SIG-M5 treated with dmso at 0.1 percent for 504 hours (cell line): ENCODE measurements at regions not wholly inside any gene's neighbourhood (a gene's known extent, or its start where the extent isn't known, plus 50 kb on each side); places are given as distances from the start of the nearest gene placed in this dataset.

Experiments used
- DNase-seq: peaks from one replicate; lab custom pipeline; 2025; ENCODE audit not compliant: unreplicated experiment; lab: John Stamatoyannopoulos, UW

GRCh38 chr13:73972545-73972944 is 161.7 kb downstream of the KLF12 start:
- no peak for DNase-seq

GRCh38 chr13:73971481-73971880 is 162.7 kb downstream of the KLF12 start:
- no peak for DNase-seq

- no peak for DNase-seq
Measured at GRCh38 chr13:73970421-73971055, 163.7 kb downstream of the KLF12 start.

DNA sequence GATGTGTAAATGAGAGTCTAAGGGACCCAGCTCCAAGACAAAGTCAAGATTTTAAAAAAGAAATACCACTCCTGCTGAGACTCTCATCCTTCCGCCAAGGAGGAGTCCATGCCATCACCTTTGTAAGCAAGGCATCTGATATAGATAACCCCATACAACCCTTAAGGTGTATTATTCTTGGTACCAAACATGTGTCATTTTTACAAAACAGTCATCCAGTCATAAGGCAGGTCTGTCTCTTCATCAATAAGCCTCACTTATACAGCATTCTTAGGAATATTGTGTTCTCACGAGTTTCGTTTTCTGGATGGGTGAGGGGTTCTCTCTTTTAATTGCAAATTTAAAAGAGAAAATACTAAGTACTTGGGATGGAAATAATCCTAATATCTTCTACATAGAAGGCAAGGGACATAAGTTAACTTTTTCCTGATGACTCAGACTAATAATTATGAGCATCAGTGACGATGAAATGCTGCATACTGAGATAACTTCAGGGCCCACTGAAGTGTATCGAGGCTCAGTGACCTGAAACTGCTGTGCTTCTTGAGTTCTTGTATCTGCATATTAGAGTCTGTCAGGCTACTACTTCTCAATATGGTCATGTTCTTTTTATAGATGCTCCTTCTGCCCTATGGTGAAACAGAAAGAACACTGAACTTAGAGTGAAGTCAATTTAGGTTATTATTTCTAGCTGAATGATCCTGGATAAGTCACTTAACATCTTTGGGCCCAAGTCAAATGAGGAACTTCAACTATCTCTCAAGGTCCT is 166.6 kb downstream of the KLF12 start:
- DNase-seq: no peak

GRCh38 chr13:73966331-73966730 is 167.9 kb downstream of the KLF12 start:
- no peak for DNase-seq

GRCh38 chr13:73962284-73962683 is 171.9 kb downstream of the KLF12 start:
- DNase-seq: no peak

DNA sequence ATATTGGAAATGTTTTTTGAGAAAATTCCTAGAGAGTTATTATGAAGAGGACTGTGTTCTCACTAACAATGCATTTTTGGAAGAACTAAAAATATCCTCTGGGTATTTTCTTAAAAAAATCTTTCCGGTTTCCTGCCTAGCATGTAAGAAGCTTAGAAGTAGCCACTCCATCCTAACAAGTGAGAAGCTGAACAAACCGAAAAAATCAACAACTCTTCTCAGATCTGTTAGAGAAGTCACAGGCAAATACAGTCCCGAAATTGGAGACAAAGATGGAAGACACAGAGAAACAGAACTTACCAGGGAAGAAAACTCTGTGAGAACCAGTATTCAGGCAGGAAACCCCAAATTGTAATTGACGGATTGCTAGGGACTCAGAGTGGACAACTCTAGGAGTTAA is 173.0 kb downstream of the KLF12 start:
- no peak for DNase-seq

DNA sequence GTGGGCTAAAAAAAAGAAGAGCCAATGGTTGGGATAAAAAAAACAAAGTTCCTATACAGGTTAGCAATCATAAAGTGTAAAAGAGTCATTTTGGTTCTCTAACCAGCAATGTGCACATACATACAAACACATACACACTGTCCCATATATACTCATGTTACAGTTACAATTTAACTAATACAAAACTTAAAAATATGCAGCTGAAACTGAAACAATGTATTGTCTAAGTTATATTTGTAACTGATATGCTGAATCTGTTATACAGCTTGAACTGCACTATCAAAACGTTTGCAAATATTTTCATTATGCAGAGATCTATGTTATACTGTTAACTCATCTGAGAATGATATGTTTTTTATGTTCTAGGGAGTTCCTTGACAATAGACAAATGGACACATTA is 173.7 kb downstream of the KLF12 start:
- no peak for DNase-seq

- DNase-seq: no peak
Measured at GRCh38 chr13:73958657-73959397, 175.4 kb downstream of the KLF12 start.

DNA sequence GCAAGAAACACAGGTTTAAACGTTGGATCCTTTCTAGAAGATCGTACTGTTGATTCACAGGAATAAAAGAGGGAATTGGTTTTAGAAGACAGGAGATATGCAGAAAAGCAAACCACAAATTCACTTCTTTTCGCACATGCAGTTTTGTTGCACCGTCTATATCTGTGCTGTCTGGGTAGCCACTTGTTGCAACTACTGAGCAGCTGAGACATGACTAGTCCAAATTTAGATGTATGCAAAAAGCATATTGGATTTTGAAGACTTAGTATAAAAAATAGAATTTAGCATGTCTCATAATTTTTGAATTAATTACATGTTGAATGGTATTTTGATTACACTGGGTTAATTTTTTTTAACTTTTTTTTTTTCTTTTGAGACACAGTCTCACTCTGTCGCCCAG is 176.3 kb downstream of the KLF12 start:
- DNase-seq: no peak

DNA sequence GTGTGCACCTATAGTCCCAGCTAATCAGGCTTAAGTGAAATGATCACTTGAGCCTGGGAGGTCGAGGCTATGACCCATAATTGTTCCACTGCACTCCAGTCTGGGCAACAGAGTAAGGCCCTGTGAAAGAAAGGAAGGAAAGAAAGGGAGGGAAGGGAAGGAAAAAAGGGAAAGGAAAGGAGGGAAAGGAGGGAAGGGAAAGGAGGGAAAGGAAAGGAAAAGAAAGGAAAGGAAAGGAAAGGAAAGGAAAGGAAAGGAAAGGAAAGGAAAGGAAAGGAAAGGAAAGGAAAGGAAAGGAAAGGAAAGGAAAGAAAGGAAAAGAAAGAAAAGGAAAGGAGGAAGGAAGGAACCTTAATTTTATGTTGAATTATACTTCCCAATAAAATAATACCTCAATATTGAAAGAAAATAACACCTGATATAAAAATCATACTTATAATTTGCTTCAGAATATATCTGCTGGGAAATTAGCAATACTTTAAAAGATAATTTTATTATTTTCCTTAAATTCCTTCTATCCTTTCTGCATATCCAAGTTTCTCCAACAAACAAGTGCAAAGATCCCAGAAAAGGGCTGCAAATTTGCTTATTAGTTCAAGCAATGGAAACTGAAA is 177.3 kb downstream of the KLF12 start:
- no peak for DNase-seq

DNA sequence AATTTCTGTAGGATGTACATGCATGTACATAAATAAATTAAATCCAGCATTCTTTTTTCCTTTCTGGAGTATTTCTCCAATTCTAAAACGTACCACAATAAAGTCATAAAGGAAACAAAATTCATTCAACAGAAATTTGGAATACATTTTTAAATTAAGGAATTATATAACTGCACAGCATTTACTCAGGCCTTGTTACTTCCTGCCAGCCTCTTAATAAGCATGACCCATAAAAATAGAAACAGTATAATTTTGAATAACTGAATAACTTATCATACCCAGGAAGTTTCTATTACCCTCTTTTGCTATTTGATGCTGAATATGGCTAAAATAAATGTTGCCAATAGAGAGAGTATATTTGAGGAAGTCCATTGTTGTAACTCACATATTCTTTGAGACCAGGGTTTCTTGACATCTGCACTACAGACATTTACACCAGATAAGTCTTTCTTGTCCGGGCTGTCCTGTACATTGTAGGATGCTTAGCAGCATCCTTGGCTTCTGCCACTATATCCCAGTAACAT is 178.2 kb downstream of the KLF12 start:
- no peak for DNase-seq

- DNase-seq: no peak
Measured at GRCh38 chr13:73954808-73955207, 179.4 kb downstream of the KLF12 start.

DNA sequence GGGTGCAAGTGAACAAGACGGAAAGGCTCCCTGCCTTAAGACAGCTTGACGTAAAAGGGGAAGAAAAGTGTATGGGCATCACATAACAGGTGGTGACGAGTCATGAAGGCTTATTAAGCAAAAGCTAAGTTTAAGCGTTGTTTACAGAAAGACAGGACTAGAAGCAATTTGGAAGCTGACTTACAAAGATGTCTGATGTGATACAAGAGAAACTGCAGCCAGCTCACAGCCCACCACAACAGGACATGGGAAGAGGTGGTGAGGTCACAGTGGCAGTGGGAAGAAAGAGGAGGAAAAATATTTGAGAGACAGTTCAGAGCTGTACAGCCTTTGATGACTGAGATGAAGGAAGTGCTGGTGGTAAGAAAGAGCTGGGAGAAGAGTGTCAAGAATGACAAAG is 181.6 kb downstream of the KLF12 start:
- no peak for DNase-seq

DNA sequence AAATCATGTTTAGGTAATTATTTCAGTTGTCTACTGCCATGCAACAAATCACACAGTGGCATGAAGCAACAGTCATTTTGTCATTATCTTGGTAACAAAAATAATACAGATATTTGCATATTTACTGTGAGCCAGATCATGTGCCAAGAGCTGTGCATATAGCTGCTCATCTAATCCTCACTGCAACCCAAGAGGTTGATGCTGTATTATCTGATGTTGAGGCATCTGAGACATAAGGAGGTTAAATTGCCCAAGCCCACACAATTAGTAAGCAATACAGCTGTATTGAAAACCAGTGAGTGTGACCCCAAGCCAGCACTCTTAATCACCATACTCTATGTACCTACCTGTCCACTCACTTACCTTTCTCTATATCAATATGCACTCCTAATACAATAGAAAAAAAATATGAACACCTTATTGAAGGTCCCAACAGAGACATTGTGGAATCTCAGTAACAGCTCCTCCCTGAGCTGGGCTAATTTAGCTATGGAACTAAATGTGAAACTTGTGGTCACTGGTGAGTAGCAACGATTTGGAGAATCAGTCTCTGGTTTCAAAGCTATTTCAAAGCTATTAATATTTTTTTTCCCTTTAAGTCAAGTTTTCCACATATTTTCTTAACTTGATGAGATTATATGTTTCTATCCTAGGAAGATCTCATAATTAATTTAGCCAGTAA is 185.2 kb downstream of the KLF12 start:
- DNase-seq: no peak

DNA sequence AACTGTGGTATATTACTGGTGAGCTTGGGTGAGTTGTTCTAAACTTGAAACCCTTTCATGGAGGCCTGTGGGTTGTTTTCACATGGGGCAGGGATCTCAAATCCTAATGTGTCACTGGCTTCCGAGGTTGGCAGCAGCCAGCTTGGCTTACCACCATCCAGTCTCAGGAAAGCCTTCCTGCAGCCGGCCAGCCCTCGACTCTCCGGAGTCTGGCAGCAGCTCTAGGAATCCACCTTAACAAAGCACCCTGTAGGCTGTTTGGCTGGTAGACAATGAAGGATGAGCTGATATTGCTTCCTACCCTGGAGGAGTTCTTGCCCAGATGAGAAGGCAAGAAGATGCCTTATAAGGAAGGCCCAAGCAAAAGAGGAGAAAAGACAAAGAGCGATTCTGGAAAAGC is 188.3 kb downstream of the KLF12 start:
- DNase-seq: no peak

DNA sequence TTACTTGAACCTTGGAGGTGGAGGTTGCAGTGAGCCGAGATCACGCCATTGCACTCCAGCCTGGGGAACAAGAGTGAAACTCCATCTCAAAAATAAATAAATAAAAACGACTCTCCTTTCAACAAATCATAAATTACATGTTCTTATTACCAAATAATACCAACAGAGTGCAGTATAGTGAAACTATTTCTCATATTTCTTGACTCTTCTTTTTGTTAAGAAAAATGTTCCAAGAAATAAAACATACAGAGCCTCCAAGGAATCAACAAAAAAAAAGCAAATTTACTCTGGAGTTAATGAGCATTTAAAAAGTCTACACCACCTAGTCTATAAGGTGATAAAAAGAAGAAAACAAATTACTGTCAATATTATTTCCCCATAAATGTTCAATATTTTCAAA is 188.8 kb downstream of the KLF12 start:
- DNase-seq: no peak

- no peak for DNase-seq
Measured at GRCh38 chr13:73943965-73944233, 190.3 kb downstream of the KLF12 start.

- no peak for DNase-seq
Measured at GRCh38 chr13:73943137-73943964, 190.9 kb downstream of the KLF12 start.

- no peak for DNase-seq
Measured at GRCh38 chr13:73941752-73942151, 192.5 kb downstream of the KLF12 start.
